ENCODE measurements at regions not wholly inside any gene's neighbourhood (a gene's known extent, or its start where the extent isn't known, plus 50 kb on each side); places are given as distances from the start of the nearest gene placed in this dataset.

- no peak overlapping the region for H3K9ac ChIP-seq (ENCODE audit: low read length)
- no peak overlapping the region for H3K27ac ChIP-seq (ENCODE audit: low read depth, low read length)
Observed at GRCh38 chr11:106242718-106243415, 165.4 kb downstream of the AASDHPPT start.

GRCh38 chr11:106246495-106246894 lies 169.0 kb downstream of the AASDHPPT start:
- H3K4me3 ChIP-seq (ENCODE audit: low read depth in 1 of 2, low read length in 2 of 2), result no peak overlapping the region

More at GRCh38 chr11:106242718-106243415, 165.4 kb downstream of the AASDHPPT start:
- Histone ChIP-seq H3K4me3 (ENCODE audit: low read depth in 1 of 2, low read length in 2 of 2) (no peak overlapping the region), H3K27me3 (ENCODE audit: control insufficient read depth in 1 of 2, insufficient read depth in 2 of 2, low read length in 2 of 2) (no peaks in the 10 kb centered on the region), H3K9me3 (ENCODE audit: low read length) (no peaks in the 10 kb centered on the region), H3K4me1 (ENCODE audit: insufficient read depth, low read length) (no peaks in the 10 kb centered on the region), H3K36me3 (ENCODE audit: insufficient read depth, low read length) (no peaks in the 10 kb centered on the region)

GRCh38 chr11:106249617-106250239 lies 172.3 kb downstream of the AASDHPPT start:
- H3K36me3 ChIP-seq (ENCODE audit: insufficient read depth, low read length), result no peaks in the 10 kb centered on the region
- H3K9ac ChIP-seq (ENCODE audit: low read length), result no peak overlapping the region
- no peak overlapping the region for H3K4me3 ChIP-seq (ENCODE audit: low read depth in 1 of 2, low read length in 2 of 2)
- H3K27me3 ChIP-seq (ENCODE audit: control insufficient read depth in 1 of 2, insufficient read depth in 2 of 2, low read length in 2 of 2), result no peaks in the 10 kb centered on the region
- no peaks in the 10 kb centered on the region for H3K9me3 ChIP-seq (ENCODE audit: low read length)
- H3K4me1 ChIP-seq (ENCODE audit: insufficient read depth, low read length), result no peaks in the 10 kb centered on the region
- no peak overlapping the region for H3K27ac ChIP-seq (ENCODE audit: low read depth, low read length)

More at GRCh38 chr11:106246495-106246894, 169.0 kb downstream of the AASDHPPT start:
- H3K36me3 ChIP-seq (ENCODE audit: insufficient read depth, low read length), result no peaks in the 10 kb centered on the region
- no peak overlapping the region for H3K9ac ChIP-seq (ENCODE audit: low read length)
- no peaks in the 10 kb centered on the region for H3K9me3 ChIP-seq (ENCODE audit: low read length)
- no peak overlapping the region for H3K27ac ChIP-seq (ENCODE audit: low read depth, low read length)
- no peaks in the 10 kb centered on the region for H3K27me3 ChIP-seq (ENCODE audit: control insufficient read depth in 1 of 2, insufficient read depth in 2 of 2, low read length in 2 of 2)
- no peaks in the 10 kb centered on the region for H3K4me1 ChIP-seq (ENCODE audit: insufficient read depth, low read length)

- no peaks in the 10 kb centered on the region for H3K36me3 ChIP-seq (ENCODE audit: insufficient read depth, low read length)
- H3K27ac ChIP-seq (ENCODE audit: low read depth, low read length), result no peak overlapping the region
- H3K4me1 ChIP-seq (ENCODE audit: insufficient read depth, low read length), result no peaks in the 10 kb centered on the region
- H3K4me3 ChIP-seq (ENCODE audit: low read depth in 1 of 2, low read length in 2 of 2), result no peak overlapping the region
- no peaks in the 10 kb centered on the region for H3K9me3 ChIP-seq (ENCODE audit: low read length)
- no peak overlapping the region for H3K9ac ChIP-seq (ENCODE audit: low read length)
- H3K27me3 ChIP-seq (ENCODE audit: control insufficient read depth in 1 of 2, insufficient read depth in 2 of 2, low read length in 2 of 2), result no peaks in the 10 kb centered on the region
Observed at GRCh38 chr11:106262852-106263251, 185.4 kb downstream of the AASDHPPT start.

GRCh38 chr11:106263527-106263926 lies 186.1 kb downstream of the AASDHPPT start:
- Histone ChIP-seq H3K9ac (ENCODE audit: low read length) (no peak overlapping the region), H3K27ac (ENCODE audit: low read depth, low read length) (no peak overlapping the region), H3K36me3 (ENCODE audit: insufficient read depth, low read length) (no peaks in the 10 kb centered on the region)

GRCh38 chr11:106271086-106271485 lies 193.6 kb downstream of the AASDHPPT start:
- Histone ChIP-seq H3K36me3 (ENCODE audit: insufficient read depth, low read length) (no peaks in the 10 kb centered on the region), H3K27ac (ENCODE audit: low read depth, low read length) (no peak overlapping the region), H3K9me3 (ENCODE audit: low read length) (no peaks in the 10 kb centered on the region), H3K27me3 (ENCODE audit: control insufficient read depth in 1 of 2, insufficient read depth in 2 of 2, low read length in 2 of 2) (no peaks in the 10 kb centered on the region), H3K4me1 (ENCODE audit: insufficient read depth, low read length) (no peaks in the 10 kb centered on the region), H3K4me3 (ENCODE audit: low read depth in 1 of 2, low read length in 2 of 2) (no peak overlapping the region), H3K9ac (ENCODE audit: low read length) (no peak overlapping the region)

More at GRCh38 chr11:106263527-106263926, 186.1 kb downstream of the AASDHPPT start:
- Histone ChIP-seq H3K4me1 (ENCODE audit: insufficient read depth, low read length) (no peaks in the 10 kb centered on the region), H3K27me3 (ENCODE audit: control insufficient read depth in 1 of 2, insufficient read depth in 2 of 2, low read length in 2 of 2) (no peaks in the 10 kb centered on the region), H3K9me3 (ENCODE audit: low read length) (no peaks in the 10 kb centered on the region), H3K4me3 (ENCODE audit: low read depth in 1 of 2, low read length in 2 of 2) (no peak overlapping the region)

- H3K27ac ChIP-seq (ENCODE audit: low read depth, low read length), result no peak overlapping the region
- no peak overlapping the region for H3K4me3 ChIP-seq (ENCODE audit: low read depth in 1 of 2, low read length in 2 of 2)
- H3K27me3 ChIP-seq (ENCODE audit: control insufficient read depth in 1 of 2, insufficient read depth in 2 of 2, low read length in 2 of 2), result no peaks in the 10 kb centered on the region
- no peaks in the 10 kb centered on the region for H3K36me3 ChIP-seq (ENCODE audit: insufficient read depth, low read length)
- no peaks in the 10 kb centered on the region for H3K9me3 ChIP-seq (ENCODE audit: low read length)
- no peaks in the 10 kb centered on the region for H3K4me1 ChIP-seq (ENCODE audit: insufficient read depth, low read length)
- H3K9ac ChIP-seq (ENCODE audit: low read length), result no peak overlapping the region
Observed at GRCh38 chr11:106271686-106272085, 194.2 kb downstream of the AASDHPPT start.

- Histone ChIP-seq H3K4me3 (ENCODE audit: low read depth in 1 of 2, low read length in 2 of 2) (no peak overlapping the region), H3K4me1 (ENCODE audit: insufficient read depth, low read length) (no peaks in the 10 kb centered on the region), H3K27me3 (ENCODE audit: control insufficient read depth in 1 of 2, insufficient read depth in 2 of 2, low read length in 2 of 2) (no peaks in the 10 kb centered on the region), H3K9me3 (ENCODE audit: low read length) (no peaks in the 10 kb centered on the region), H3K36me3 (ENCODE audit: insufficient read depth, low read length) (no peaks in the 10 kb centered on the region), H3K27ac (ENCODE audit: low read depth, low read length) (no peak overlapping the region), H3K9ac (ENCODE audit: low read length) (no peak overlapping the region)
Observed at GRCh38 chr11:106275151-106275550, 197.7 kb downstream of the AASDHPPT start.

GRCh38 chr11:106276126-106276525 lies 198.7 kb downstream of the AASDHPPT start:
- Histone ChIP-seq H3K4me3 (ENCODE audit: low read depth in 1 of 2, low read length in 2 of 2) (no peak overlapping the region), H3K4me1 (ENCODE audit: insufficient read depth, low read length) (no peaks in the 10 kb centered on the region), H3K9me3 (ENCODE audit: low read length) (no peaks in the 10 kb centered on the region), H3K27me3 (ENCODE audit: control insufficient read depth in 1 of 2, insufficient read depth in 2 of 2, low read length in 2 of 2) (no peaks in the 10 kb centered on the region), H3K36me3 (ENCODE audit: insufficient read depth, low read length) (no peaks in the 10 kb centered on the region), H3K27ac (ENCODE audit: low read depth, low read length) (no peak overlapping the region), H3K9ac (ENCODE audit: low read length) (no peak overlapping the region)

- H3K9ac ChIP-seq (ENCODE audit: low read length), result no peak overlapping the region
- no peaks in the 10 kb centered on the region for H3K4me1 ChIP-seq (ENCODE audit: insufficient read depth, low read length)
- H3K36me3 ChIP-seq (ENCODE audit: insufficient read depth, low read length), result no peaks in the 10 kb centered on the region
- no peak overlapping the region for H3K27ac ChIP-seq (ENCODE audit: low read depth, low read length)
- no peaks in the 10 kb centered on the region for H3K27me3 ChIP-seq (ENCODE audit: control insufficient read depth in 1 of 2, insufficient read depth in 2 of 2, low read length in 2 of 2)
- H3K4me3 ChIP-seq (ENCODE audit: low read depth in 1 of 2, low read length in 2 of 2), result no peak overlapping the region
- no peaks in the 10 kb centered on the region for H3K9me3 ChIP-seq (ENCODE audit: low read length)
Observed at GRCh38 chr11:106276859-106277436, 199.5 kb downstream of the AASDHPPT start.

GRCh38 chr11:106277484-106277883 lies 200.0 kb downstream of the AASDHPPT start:
- Histone ChIP-seq H3K4me3 (ENCODE audit: low read depth in 1 of 2, low read length in 2 of 2) (no peak overlapping the region), H3K4me1 (ENCODE audit: insufficient read depth, low read length) (no peaks in the 10 kb centered on the region), H3K36me3 (ENCODE audit: insufficient read depth, low read length) (no peaks in the 10 kb centered on the region), H3K27me3 (ENCODE audit: control insufficient read depth in 1 of 2, insufficient read depth in 2 of 2, low read length in 2 of 2) (no peaks in the 10 kb centered on the region), H3K27ac (ENCODE audit: low read depth, low read length) (no peak overlapping the region), H3K9ac (ENCODE audit: low read length) (no peak overlapping the region), H3K9me3 (ENCODE audit: low read length) (no peaks in the 10 kb centered on the region)

Measured in muscle layer of colon (tissue), 2 donors.